ENCODE measurements at regions not wholly inside any gene's neighbourhood (a gene's known extent, or its start where the extent isn't known, plus 50 kb on each side); places are given as distances from the start of the nearest gene placed in this dataset.

DNA sequence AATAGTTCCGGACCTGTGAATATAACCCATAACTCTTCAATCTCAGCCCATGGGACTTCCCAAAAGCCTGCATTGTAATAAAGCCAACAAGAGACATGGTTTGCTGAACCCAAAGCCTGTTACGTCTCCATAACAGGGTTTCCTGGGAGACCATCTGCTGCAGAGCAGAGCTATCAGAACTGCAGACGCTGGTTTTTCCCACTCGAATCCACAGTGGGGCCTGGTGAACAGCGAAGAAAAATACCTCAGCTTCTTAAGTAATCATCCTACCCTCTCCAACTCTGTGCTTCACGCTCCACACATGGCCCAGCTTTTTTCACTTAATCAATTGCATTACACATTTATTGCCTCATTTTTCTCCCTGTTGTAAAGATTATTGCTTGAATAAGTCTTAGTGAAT is 409.5 kb upstream of the GRIA1 start:
- Histone ChIP-seq H3K4me2 (ENCODE audit: insufficient read depth in 1 of 2, low read depth in 2 of 2, low read length in 2 of 2) (no peak overlapping the region), H3K36me3 (ENCODE audit: control insufficient read depth in 2 of 4, insufficient read depth in 4 of 4, low read length in 3 of 4) (no peaks in the 10 kb centered on the region), H2BK15ac (ENCODE audit: low read length) (no peak overlapping the region; the same call in 1 of the 2 replicates), H2BK5ac (ENCODE audit: low read depth, low read length) (no peak overlapping the region), H3K79me2 (ENCODE audit: control insufficient read depth in 1 of 2, insufficient read depth in 2 of 2, low read length in 2 of 2) (no peaks in the 10 kb centered on the region), H3K4ac (replicated peaks; ENCODE audit: insufficient read length, low read depth, low read length) (no peak overlapping the region), H3K9me3 (ENCODE audit: insufficient read depth in 2 of 2, low read depth in 1 of 2, low read length in 1 of 2) (no peaks in the 10 kb centered on the region), H3K27me3 (replicated peaks in 1 of 4; ENCODE audit: control insufficient read depth in 3 of 4, extremely low read depth in 1 of 4, insufficient read depth in 3 of 4, low read length in 3 of 4) (no peaks in the 10 kb centered on the region), H2BK20ac (ENCODE audit: low read length) (no peak overlapping the region), H3K79me1 (ENCODE audit: low read depth, low read length) (no peaks in the 10 kb centered on the region), H3K56ac (replicated peaks; ENCODE audit: insufficient read length, low read depth, low read length) (no peak overlapping the region), H2AK5ac (ENCODE audit: low read depth, low read length) (no peak overlapping the region), H3K23ac (ENCODE audit: insufficient read length) (no peak overlapping the region), H3K4me1 (replicated peaks in 1 of 4; ENCODE audit: control insufficient read depth in 3 of 4, insufficient read depth in 4 of 4, low read length in 3 of 4) (peaks cover 0 to 3% (median 0%) of the 10 kb centered on the region in 4 experiments; a peak in 1 of 7 replicates), H2BK12ac (ENCODE audit: low read depth, low read length) (no peak overlapping the region), H2BK120ac (replicated peaks; ENCODE audit: low read depth, low read length) (no peak overlapping the region), H3K4me3 (ENCODE audit: extremely low read depth in 1 of 4, insufficient read depth in 2 of 4, low read depth in 3 of 4, low read length in 4 of 4) (no peak overlapping the region), H2AFZ (ENCODE audit: low read length) (no peak overlapping the region), H3K27ac (ENCODE audit: low read depth, low read length) (no peak overlapping the region), H3K18ac (ENCODE audit: extremely low read depth, low read length) (no peak overlapping the region), H4K5ac (ENCODE audit: insufficient read length, low read depth, low read length) (no peak overlapping the region), H4K8ac (ENCODE audit: extremely low read depth, insufficient read depth, low read length) (no peak overlapping the region), H4K20me1 (replicated peaks in 1 of 2; ENCODE audit: control insufficient read depth in 1 of 2, insufficient read depth in 2 of 2, low read length in 2 of 2) (no peaks in the 10 kb centered on the region), H4K91ac (replicated peaks; ENCODE audit: insufficient read length, low read length) (no peak overlapping the region), H3K23me2 (ENCODE audit: low read depth, low read length) (no peaks in the 10 kb centered on the region), H3K14ac (ENCODE audit: insufficient read length) (no peak overlapping the region), H3K9ac (replicated peaks in 1 of 4; ENCODE audit: extremely low read depth in 1 of 4, low read depth in 3 of 4, low read length in 3 of 4) (no peak overlapping the region)
- WGBS, 2 experiments (ENCODE audit: extremely low coverage in 1 of 2, insufficient coverage in 1 of 2, insufficient read length in 1 of 2, insufficient replicate concordance in 2 of 2, low coverage in 1 of 2, low lambda C conversion rate in 2 of 2, missing lambda C conversion rate in 1 of 2) = 82% methylated on average over 6 of the region's 6 CpGs; no CpG with 5 or more reads in 1 of the 2 experiments
- POLR2A ChIA-PET (ENCODE audit: partially characterized antibody) = no interaction called here
- CTCF ChIA-PET (ENCODE audit: partially characterized antibody) = no interaction called here
- FAIRE-seq (no peak), DNase-seq (ENCODE audit: low read depth in 1 of 2, low spot score in 2 of 2) (no peak)
- TF ChIP-seq YY1 (IDR thresholded peaks at IDR 0.05; ENCODE audit: low read depth, low read length) (no peak), FOSL1 (IDR thresholded peaks at IDR 0.05; ENCODE audit: insufficient read depth, low read depth, low read length) (no peak)
